HG03060 (cell line): ENCODE measurements at regions not wholly inside any gene's neighbourhood (a gene's known extent, or its start where the extent isn't known, plus 50 kb on each side); places are given as distances from the start of the nearest gene placed in this dataset.
"Not testable (repeated sequence)": the region's sequence is repeated elsewhere in the genome, so short reads cannot be mapped to it uniquely, and the experiment has no call there.

Experiments
- ATAC-seq: cut with Tn5 transposase; IDR thresholded peaks from one replicate; pipeline ENCODE4 v1.9.1; 2021; ENCODE audit warnings: low read depth, moderate number of reproducible peaks; ENCODE audit not compliant: unreplicated experiment

DNA sequence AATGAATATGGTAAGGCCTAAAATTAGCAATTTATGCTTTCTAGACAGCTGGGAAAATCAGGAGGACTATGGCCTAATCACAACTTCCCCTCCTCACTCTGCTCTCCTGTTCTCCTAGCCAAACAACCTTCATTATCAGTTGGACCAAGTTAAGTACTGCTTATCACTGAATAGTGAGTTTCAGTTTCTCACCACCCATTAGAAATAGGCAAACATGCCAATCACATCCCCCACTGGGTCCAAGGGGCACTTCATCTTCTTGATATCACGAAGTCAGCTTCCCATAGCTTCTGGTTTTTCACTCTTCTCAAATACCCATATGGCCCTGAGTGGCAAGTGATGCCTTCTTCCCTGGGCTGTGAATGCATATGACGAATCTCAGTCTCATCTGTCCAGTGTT lies 689.6 kb downstream of the SLITRK5 start:
- ATAC-seq = no peak

- ATAC-seq = no peak
Observed at GRCh38 chr13:88369866-88370265, 698.7 kb downstream of the SLITRK5 start.

DNA sequence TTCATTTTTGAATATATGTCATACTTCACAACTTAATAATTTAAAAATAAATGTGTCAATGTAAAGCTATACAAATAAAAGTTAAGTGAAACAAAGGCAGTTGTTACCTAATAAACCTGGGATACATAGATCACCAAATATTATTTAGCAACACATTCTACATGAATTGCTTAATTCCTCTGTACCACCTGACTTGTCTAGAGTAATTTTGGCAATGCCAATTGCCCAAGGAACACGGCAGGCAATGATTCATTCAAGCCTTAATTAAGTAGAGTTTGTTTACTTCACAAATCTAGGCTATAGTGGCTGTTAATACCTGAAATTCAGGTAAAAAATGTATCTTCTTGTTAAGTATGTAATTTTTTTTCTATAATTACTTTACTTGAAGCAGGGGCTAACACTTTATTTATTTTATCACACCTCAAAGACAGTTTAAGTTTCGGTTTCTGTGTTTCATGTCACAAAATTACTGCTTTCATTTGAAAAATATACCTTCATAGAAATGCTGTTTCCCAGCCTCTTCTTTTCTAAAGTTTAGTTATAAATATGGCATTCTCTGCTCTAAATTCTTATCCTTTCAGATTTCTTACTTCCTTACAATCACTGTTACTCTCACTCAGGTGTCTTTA lies 705.7 kb downstream of the SLITRK5 start:
- no peak for ATAC-seq

- no peak for ATAC-seq
Observed at GRCh38 chr13:88377852-88378251, 706.7 kb downstream of the SLITRK5 start.

- ATAC-seq = no peak
Observed at GRCh38 chr13:88384542-88384941, 713.4 kb downstream of the SLITRK5 start.

GRCh38 chr13:88395804-88396203 lies 724.6 kb downstream of the SLITRK5 start:
- ATAC-seq = no peak

GRCh38 chr13:88411696-88412095 lies 740.5 kb downstream of the SLITRK5 start:
- no peak for ATAC-seq

- no peak for ATAC-seq
Observed at GRCh38 chr13:88417801-88418200, 746.6 kb downstream of the SLITRK5 start.

DNA sequence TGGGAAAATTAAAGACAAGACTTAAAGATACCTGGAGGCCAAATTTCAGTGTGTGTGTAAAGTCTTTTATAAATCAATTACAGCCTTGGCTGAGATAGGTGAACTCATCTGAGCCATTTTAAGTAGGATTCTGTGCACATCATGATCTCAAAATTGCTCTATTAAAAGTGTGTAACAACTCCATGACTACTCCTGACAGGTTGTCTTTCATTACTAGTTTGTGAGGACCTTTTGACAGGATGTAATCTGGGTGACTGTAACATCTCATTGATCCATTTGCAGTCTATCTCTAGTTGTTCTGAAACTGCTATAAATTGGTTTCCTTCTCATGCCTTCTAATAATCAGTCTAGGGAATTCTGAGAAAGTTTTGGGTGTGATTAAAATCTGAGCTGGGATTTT lies 753.3 kb downstream of the SLITRK5 start:
- ATAC-seq = no peak

GRCh38 chr13:88426661-88427060 lies 755.5 kb downstream of the SLITRK5 start:
- ATAC-seq = no peak

DNA sequence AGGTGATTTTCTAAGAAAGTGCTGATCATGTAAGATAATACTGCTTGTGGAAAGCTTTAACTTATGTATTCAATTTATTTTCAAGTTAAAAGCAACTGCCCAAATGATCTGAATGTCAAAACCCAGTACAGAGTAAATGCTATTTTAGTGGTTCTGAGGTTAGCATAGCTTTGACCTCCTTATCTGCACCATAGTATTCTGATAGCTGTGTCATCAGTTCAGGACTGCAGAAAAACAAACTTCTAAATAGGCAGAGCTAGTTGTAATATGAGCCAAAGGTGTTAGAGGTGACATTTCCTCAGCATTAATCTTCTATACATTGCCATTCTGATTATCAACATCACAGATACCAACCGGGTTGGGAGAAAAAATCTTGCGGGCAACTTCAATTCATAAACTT lies 758.7 kb downstream of the SLITRK5 start:
- ATAC-seq = no peak

DNA sequence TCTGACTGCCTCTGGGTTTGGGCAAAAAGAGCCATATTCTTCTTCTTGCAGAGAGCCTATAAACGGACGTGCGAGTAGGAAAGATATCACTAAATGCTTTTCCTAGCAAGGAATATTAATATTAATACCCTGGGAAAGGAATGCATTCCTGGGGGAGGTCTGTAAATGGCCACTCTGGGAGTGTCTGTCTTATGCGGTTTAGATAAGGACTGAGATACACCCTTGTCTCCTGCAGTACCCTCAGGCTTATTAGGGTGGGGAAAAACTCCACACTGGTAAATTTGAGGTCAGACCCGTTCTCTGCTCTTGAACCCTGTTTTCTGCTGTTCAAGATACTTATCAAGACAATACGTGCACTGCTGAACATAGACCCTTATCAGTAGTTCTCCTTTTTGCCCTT lies 763.8 kb downstream of the SLITRK5 start:
- ATAC-seq = no peak

GRCh38 chr13:88436974-88437373 lies 765.8 kb downstream of the SLITRK5 start:
- no peak for ATAC-seq

GRCh38 chr13:88450515-88450914 lies 779.3 kb downstream of the SLITRK5 start:
- no peak for ATAC-seq

GRCh38 chr13:88456151-88456550 lies 785.0 kb downstream of the SLITRK5 start:
- ATAC-seq = no peak

GRCh38 chr13:88459331-88459730 lies 788.2 kb downstream of the SLITRK5 start:
- ATAC-seq = no peak

DNA sequence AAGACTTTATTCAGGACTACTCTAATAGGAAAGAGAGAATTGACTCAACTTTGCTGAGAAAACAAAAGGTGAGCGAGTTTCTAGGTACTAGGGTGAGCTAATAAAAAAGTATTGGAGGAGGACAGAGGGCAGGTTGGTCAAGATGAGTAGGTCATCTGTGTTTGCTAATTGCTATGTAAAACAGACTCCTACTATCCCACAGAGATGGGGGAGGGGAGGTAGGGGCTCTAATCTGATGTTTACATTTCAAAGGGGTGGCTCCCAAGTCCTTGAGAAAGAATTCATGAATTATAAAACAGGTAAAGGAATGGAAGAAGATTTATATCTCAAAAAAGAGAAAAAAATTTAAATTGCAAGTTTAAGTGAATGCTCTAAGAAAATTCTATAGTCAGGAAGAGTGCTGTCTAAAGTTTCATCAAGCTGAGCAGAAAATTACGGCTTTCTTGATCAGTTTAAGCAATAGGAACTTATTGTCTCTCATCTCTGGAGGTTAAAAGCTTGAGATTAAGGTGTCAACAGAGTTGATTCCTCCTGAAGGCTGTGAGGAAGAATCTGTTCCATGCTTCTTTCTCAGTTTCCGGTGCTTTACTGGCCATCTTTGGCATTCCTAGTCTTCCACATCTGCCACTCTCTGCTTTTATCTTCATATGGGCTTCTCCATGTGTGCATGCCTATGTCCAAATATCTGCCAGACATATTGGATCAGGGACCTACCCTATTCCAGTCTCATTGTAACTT lies 790.3 kb downstream of the SLITRK5 start:
- no peak for ATAC-seq

- no peak for ATAC-seq
Observed at GRCh38 chr13:88464851-88465250, 793.7 kb downstream of the SLITRK5 start.

DNA sequence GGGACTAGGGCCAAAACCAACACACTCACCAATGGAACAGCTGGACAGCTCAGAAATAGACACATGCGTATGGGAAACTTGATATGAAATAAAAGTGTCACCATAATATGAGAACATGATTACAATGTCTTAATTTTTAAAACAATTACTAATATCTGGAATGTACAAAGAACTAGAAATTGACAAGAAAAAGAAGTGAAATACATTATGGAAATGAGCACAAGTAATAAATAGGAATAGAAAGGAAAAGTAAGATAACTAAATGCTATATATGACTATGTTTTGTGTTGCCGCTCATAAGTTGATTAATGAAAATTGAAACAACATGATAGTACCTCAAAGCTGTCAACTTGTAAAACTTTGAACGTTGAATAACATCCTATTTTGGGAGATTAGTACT lies 801.1 kb downstream of the SLITRK5 start:
- ATAC-seq = no peak

DNA sequence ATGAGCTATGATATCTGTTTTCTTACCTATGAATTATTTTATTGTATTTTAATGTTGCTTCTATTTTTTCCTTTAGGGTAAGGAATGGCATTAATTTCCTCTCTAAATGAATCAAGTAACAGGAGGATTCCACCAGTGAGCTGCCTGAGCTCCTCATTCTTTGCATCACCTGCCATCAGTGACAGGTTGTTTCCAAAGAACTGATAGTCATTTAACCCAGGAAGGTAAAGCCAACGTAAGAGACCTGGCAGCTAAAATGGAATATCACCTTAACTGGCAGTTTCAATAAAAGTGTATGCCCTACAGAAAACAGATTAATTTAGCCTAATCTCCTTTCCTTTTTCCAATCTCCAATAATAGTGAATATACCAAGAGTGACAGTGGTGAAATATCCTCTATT lies 812.0 kb downstream of the SLITRK5 start:
- no peak for ATAC-seq

DNA sequence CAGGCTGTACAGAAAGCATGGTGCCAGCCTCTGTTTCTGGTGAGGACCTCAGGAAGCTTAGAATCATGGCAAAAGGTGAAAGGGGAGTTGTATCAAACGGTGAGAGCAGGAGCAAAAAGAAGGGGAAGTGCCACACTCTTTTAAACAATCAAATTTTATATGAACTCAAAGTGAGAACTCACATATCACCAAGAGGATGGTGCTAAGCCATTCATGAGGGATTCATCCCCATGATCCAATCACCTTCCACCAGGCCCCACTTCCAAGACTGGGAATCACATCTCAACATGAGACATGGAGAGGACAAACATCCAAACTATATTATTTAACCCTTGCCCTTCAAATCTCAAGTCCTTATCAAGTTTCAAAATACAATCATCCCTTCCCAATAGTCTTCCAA lies 836.7 kb downstream of the SLITRK5 start:
- ATAC-seq = no peak

- ATAC-seq = not testable (repeated sequence)
Observed at GRCh38 chr13:88512993-88513392, 841.8 kb downstream of the SLITRK5 start.
